ENCODE measurements at regions not wholly inside any gene's neighbourhood (a gene's known extent, or its start where the extent isn't known, plus 50 kb on each side); places are given as distances from the start of the nearest gene placed in this dataset.
"Not testable (repeated sequence)": the region's sequence is repeated elsewhere in the genome, so short reads cannot be mapped to it uniquely, and the experiment has no call there.

DNA sequence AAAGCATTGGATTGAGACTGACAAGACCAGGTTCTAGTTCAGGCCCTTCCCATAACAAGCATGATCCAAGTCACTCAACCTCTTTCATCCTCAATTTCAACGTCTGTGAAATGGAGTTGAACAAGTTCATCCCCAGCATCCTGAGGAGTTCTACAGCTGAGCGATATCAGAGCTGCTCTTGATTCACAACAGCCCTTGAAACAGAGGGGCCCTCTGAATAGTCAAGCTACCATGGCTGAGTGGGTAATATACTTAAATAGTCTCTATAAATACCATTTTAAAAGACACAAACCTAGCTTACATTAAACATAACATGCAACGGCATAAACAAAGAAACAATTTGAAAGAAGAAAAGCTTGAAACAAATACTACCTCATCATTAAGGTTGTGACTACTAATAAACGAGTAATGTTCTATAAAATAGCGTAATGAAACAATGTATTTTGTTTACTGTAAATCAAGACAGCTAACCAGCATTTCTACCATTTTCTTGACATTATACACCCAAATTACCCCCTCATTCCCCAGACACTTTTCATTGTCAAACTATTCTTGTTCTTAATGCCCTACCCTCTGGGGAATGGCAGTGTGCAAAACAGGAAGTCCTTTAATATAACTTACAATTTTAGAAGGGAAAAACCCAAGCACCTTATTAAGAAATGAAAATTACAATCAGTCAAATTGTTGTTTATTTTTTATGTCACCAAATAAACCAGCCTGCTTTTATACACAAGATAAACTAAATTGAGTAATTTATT lies 202.3 kb downstream of the PARM1 start:
- intact Hi-C loops (cut with DNase I): no loop called here
- no peak for DNase-seq (ENCODE audit: low spot score)

DNA sequence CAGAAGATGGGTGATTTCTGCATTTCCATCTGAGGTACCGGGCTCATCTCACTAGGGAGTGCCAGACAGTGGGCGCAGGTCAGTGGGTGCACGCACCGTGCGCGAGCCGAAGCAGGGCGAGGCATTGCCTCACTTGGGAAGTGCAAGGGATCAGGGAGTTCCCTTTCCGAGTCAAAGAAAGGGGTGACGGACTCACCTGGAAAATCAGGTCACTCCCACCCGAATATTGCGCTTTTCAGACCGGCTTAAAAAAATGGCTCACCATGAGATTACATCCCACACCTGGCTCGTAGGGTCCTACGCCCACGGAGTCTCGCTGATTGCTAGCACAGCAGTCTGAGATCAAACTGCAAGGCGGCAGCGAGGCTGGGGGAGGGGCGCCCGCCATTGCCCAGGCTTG lies 194.0 kb downstream of the PARM1 start:
- DNase-seq (ENCODE audit: low spot score); intact Hi-C loops (cut with DNase I): not testable (repeated sequence)

DNA sequence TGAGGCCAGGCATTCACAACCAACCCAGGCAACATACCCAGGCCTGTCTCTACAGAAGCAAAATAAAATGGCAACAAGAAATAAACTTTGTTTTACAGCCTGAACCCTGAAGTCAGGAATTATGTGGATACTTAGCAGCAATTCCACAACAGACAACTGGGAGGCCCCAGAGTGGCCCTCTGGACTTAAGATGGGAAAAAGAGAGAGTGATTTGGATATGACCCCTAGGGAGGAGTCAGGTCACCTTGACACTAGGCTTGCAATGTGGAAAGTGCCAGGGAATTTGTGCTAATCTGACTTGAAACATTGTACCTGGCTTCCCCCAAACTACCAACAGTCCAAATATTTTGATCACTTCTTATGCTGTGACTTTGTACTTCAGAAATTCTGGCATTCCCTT lies 193.1 kb downstream of the PARM1 start:
- intact Hi-C loops (cut with DNase I): no loop called here
- no peak for DNase-seq (ENCODE audit: low spot score)

DNA sequence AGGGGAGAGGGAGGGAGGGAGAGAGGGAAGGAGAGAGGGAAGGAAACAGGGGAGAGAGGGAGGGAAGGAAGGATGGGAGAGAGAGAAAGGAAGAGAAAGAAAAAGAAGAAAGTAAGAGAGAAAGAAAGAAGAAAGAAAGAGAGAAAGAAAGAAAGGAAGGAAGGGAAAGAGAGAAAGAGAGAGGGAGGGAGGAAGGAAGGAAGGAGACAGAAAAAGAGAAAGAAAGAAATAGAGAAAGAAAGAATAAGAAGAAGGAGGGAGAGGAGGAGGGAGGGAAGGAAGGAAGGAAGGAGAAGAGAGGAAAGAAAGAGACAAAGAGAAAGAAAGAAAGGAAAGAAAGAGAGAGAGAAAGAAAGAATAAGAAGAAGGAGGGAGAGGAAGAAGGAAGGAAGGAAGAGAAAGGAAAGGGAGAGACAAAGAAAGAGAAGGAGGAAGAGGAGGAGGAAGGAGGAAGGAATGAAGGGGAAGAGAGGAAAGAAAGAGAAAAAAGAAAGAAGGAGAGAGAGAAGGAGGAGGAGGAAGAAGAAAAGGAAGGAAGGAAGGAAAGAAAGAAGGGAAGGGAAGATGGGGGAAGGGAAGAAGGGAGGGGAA lies 189.6 kb downstream of the PARM1 start:
- intact Hi-C loops (cut with DNase I): no loop called here
- no peak for DNase-seq (ENCODE audit: low spot score)

DNA sequence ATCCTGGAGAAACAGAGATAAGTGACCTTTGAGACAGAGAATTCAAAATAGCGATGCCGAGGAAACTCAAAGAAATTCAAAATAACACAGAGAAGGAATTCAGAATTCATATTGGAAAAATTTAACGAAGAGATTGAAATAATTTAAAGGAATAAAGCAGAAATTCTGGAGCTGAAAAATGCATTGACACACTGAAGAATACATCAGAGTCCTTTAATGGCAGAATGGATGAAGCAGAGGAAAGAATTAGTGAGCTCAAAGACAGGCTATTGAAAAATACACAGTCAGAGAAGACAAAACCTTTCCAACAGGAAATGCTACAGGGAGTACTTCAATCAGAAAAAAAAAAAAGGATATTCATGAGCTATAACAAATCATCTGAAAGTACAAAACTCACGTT lies 185.8 kb downstream of the PARM1 start:
- intact Hi-C loops (cut with DNase I): loop anchor here (5.0 kb wide), 1 partner anchor 241 kb away; no protein-coding TSS in a partner anchor
- DNase-seq (ENCODE audit: low spot score): no peak

DNA sequence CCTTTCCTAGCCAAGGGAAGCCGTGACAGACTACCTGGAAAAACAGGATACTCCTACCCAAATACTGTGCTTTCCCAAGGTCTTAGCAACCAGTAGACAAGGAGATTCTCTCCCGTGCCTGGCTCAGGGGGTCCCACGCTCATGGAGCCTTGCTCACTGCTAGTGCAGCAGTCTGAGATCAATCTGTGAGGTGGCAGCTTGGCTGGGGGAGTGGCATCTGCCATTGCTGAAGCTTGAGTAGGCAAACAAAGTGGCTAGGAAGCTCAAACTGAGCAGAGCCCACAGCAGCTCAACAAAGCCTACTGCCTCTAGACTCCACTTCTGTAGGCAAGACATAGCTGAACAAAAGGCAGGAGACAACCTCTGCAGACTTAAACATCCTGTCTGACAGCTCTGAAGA lies 177.1 kb downstream of the PARM1 start:
- intact Hi-C loops (cut with DNase I): no loop called here
- no peak for DNase-seq (ENCODE audit: low spot score)

DNA sequence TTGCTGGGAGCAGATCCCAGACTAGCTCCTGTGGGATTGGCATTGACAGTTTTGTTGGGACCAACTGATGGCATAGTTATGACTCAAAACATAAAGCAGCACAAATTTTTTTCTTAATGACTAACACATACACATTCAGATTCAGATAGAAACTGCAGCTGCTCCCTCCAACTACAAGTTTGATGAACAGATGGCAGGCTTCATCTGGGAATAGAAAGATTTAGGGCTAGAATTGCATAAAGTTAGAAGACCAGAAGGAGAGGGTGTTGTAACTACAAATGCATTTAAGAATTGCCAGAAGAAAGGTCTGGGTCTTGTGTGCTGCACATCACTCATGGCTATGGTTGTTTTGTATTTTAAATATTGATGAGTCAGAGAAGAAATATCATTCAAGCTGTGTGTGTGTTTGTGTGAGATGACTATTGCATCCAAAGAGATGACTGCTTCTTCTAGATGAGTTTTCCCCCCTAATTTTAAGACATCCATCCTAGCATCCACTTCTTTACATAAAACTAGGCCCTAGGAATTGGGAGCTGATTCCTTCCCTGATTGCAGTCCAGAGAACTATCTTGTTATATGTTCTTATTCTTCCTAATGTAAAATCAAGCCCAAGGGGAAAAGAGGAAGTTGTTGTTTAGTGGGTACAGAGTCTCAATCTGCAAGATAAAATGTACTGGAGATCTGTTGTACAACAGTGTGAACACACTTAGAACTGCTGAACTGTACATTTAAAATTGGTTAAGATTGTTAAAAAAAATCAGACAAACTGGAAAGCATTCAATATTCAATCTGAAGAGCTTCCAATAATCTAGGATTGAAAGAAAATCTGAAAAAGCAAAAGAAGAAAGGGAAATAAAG lies 175.1 kb downstream of the PARM1 start:
- intact Hi-C loops (cut with DNase I): no loop called here
- DNase-seq (ENCODE audit: low spot score): no peak

DNA sequence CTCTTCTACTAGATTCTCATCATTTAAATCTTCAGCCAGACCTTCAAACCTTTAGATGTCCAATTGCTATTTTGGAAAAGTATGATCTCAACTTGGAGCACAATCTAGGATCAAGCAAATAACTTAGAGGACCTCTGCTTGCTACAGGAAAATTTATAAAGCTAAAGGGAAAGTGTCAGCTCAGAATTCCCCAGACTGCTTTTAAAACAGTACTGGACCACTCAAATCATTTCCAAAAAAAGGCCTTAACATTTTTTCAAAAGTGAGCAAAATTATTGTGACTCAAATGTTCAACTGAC lies 169.8 kb downstream of the PARM1 start:
- intact Hi-C loops (cut with DNase I): no loop called here
- no peak for DNase-seq (ENCODE audit: low spot score)

DNA sequence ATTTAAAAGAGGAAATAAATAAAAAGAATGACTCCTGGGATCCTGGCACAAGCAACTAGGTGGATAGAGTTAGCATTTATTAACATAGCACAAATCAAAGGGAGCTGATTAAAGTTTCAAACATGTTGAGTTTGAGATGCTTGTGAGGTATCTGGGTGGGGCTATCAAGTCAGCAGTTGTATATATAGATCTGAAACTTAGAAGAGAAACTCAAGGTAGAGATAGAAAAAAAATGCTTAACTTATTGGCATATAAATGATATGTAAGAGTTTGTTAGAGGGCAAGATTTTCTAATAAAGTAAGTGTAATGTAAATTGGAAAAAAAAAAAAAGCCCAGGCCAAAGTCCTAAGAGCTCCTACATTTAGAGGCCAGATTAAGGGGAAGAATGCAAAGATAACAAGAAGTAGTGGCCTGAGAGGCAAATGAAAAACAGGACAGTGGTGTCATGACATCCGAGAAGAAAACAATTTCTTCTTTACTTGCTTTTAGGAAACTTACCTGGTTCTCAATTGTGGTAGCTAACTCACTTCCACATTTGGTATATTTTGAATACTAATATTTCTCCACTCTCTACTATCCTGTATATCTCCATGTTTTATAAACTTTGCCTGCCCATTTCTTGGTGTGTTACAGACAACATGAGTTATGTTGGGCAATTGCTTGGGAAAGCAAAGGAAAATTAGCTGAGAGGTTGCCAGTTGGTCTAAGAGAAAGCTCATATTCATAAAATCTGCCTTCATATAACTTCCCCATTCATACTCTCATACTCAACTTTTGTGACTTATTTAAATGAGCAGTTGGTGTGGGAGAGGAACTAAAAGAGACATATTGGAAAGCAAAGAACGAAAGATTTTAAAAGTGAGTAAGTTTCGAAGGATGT lies 169.2 kb downstream of the PARM1 start:
- no peak for DNase-seq (ENCODE audit: low spot score)
- intact Hi-C loops (cut with DNase I): no loop called here

All from cardiac septum (tissue), 1 donor.